WTC11 (cell line): ENCODE measurements at regions not wholly inside any gene's neighbourhood (a gene's known extent, or its start where the extent isn't known, plus 50 kb on each side); places are given as distances from the start of the nearest gene placed in this dataset.

Experiments
- ETV6 ChIP-seq: sonication (generic); formaldehyde crosslinking; IDR thresholded peaks from 2 replicates; pipeline ENCODE4 v1.8.1; 2022; ENCODE audit warnings: mild to moderate bottlenecking, missing genetic modification reagents
- FOXP1 ChIP-seq: sonication (generic); formaldehyde crosslinking; IDR thresholded peaks from 2 replicates; pipeline ENCODE4 v1.8.0; 2022; ENCODE audit warnings: missing genetic modification reagents, mild to moderate bottlenecking, moderate library complexity, borderline replicate concordance
- NR1H2 ChIP-seq: sonication (generic); formaldehyde crosslinking; IDR thresholded peaks from 2 replicates; pipeline ENCODE4 v1.9.0; 2021; ENCODE audit warnings: mild to moderate bottlenecking, moderate library complexity, missing genetic modification reagents
- NR3C1 ChIP-seq: sonication (generic); formaldehyde crosslinking; conservative IDR thresholded peaks from 2 replicates; pipeline ENCODE4 v1.8.1; 2023; ENCODE audit warnings: low read depth, mild to moderate bottlenecking, missing genetic modification reagents
- RELA ChIP-seq: sonication (generic); formaldehyde crosslinking; IDR thresholded peaks from 2 replicates; pipeline ENCODE4 v1.8.1; 2022; ENCODE audit warnings: missing genetic modification reagents, mild to moderate bottlenecking, borderline replicate concordance
- ZNF121 ChIP-seq: sonication (generic); formaldehyde crosslinking; IDR thresholded peaks from 2 replicates; pipeline ENCODE4 v1.8.0; 2023; ENCODE audit warnings: missing genetic modification reagents
- ZNF263 ChIP-seq: sonication (generic); formaldehyde crosslinking; IDR thresholded peaks from 2 replicates; pipeline ENCODE4 v1.8.1; 2022; ENCODE audit warnings: low read depth, mild to moderate bottlenecking, moderate library complexity, missing genetic modification reagents
- TF ChIP-seq, protein P1 (sequence below): fragments of 200-600 bp; IDR thresholded peaks from 2 replicates; pipeline ENCODE4 v1.8.0; 2022; ENCODE audit warnings: antibody characterized with exemption
- TF ChIP-seq, protein P2 (sequence below): sonication (generic); formaldehyde crosslinking; IDR thresholded peaks from 2 replicates; pipeline ENCODE4 v1.8.0; 2022; ENCODE audit warnings: mild to moderate bottlenecking, missing genetic modification reagents
- TF ChIP-seq, protein P3 (sequence below): sonication (generic); formaldehyde crosslinking; IDR thresholded peaks from 2 replicates; pipeline ENCODE4 v1.8.1; 2023; ENCODE audit warnings: mild to moderate bottlenecking, missing genetic modification reagents, borderline replicate concordance
- TF ChIP-seq, protein P4 (sequence below): sonication (generic); formaldehyde crosslinking; IDR thresholded peaks from 2 replicates; pipeline ENCODE4 v1.8.0; 2023; ENCODE audit warnings: missing genetic modification reagents
- TF ChIP-seq, protein P5 (sequence below): sonication (generic); formaldehyde crosslinking; conservative IDR thresholded peaks from 2 replicates; pipeline ENCODE4 v1.8.1; 2022; ENCODE audit warnings: mild to moderate bottlenecking, missing genetic modification reagents
- TF ChIP-seq, protein P6 (sequence below): sonication (generic); formaldehyde crosslinking; IDR thresholded peaks from 2 replicates; pipeline ENCODE4 v1.8.0; 2022; ENCODE audit warnings: mild to moderate bottlenecking, missing genetic modification reagents

DNA sequence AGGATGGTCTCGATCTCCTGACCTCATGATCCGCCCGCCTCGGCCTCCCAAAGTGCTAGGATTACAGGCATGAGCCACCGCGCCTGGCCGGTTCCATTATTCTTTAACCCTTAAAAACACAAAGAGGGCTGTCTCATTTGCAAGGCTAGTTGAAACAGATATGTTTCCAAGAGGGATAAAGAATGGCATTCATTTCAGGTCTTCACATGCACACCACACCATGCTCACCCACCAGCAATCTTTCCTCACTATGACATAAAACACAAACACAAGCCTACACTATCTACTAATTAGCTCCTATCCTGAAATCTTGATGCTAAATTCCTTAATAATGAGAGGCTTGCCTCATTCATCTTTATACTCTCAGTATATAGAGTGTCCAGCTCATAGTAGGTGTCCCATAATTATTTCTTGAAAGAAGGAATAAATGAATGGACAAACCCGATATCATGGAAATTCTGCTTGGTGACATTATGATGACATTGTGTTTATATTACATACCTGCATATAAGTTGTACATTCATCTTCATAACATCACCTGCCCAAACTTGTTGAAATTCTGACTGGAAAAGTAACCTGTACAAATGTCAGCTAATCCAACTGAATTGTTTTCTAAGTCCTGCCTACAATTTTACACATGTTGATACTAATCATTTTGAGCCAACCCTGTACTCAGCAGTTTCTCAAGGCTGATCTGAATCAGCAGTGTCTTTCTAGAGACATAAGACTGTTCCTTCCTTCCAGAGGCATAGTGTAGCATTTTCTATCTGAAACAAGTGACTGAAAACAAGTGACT lies 408.5 kb downstream of the KLHL13 start:
- TF ChIP-seq ZNF263 (CRISPR knock-in tag) (no peak), FOXP1 (no peak), NR3C1 (CRISPR knock-in tag) (no peak), ETV6 (CRISPR knock-in tag) (no peak), NR1H2 (CRISPR knock-in tag) (no peak), ZNF121 (no peak), RELA (CRISPR knock-in tag) (no peak)
- TF ChIP-seq, protein P1, sequence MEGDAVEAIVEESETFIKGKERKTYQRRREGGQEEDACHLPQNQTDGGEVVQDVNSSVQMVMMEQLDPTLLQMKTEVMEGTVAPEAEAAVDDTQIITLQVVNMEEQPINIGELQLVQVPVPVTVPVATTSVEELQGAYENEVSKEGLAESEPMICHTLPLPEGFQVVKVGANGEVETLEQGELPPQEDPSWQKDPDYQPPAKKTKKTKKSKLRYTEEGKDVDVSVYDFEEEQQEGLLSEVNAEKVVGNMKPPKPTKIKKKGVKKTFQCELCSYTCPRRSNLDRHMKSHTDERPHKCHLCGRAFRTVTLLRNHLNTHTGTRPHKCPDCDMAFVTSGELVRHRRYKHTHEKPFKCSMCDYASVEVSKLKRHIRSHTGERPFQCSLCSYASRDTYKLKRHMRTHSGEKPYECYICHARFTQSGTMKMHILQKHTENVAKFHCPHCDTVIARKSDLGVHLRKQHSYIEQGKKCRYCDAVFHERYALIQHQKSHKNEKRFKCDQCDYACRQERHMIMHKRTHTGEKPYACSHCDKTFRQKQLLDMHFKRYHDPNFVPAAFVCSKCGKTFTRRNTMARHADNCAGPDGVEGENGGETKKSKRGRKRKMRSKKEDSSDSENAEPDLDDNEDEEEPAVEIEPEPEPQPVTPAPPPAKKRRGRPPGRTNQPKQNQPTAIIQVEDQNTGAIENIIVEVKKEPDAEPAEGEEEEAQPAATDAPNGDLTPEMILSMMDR: no peak
- TF ChIP-seq, protein P2, sequence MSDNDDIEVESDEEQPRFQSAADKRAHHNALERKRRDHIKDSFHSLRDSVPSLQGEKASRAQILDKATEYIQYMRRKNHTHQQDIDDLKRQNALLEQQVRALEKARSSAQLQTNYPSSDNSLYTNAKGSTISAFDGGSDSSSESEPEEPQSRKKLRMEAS: no peak
- TF ChIP-seq, protein P3, sequence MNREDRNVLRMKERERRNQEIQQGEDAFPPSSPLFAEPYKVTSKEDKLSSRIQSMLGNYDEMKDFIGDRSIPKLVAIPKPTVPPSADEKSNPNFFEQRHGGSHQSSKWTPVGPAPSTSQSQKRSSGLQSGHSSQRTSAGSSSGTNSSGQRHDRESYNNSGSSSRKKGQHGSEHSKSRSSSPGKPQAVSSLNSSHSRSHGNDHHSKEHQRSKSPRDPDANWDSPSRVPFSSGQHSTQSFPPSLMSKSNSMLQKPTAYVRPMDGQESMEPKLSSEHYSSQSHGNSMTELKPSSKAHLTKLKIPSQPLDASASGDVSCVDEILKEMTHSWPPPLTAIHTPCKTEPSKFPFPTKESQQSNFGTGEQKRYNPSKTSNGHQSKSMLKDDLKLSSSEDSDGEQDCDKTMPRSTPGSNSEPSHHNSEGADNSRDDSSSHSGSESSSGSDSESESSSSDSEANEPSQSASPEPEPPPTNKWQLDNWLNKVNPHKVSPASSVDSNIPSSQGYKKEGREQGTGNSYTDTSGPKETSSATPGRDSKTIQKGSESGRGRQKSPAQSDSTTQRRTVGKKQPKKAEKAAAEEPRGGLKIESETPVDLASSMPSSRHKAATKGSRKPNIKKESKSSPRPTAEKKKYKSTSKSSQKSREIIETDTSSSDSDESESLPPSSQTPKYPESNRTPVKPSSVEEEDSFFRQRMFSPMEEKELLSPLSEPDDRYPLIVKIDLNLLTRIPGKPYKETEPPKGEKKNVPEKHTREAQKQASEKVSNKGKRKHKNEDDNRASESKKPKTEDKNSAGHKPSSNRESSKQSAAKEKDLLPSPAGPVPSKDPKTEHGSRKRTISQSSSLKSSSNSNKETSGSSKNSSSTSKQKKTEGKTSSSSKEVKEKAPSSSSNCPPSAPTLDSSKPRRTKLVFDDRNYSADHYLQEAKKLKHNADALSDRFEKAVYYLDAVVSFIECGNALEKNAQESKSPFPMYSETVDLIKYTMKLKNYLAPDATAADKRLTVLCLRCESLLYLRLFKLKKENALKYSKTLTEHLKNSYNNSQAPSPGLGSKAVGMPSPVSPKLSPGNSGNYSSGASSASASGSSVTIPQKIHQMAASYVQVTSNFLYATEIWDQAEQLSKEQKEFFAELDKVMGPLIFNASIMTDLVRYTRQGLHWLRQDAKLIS (CRISPR knock-in tag): no peak
- TF ChIP-seq, protein P4, sequence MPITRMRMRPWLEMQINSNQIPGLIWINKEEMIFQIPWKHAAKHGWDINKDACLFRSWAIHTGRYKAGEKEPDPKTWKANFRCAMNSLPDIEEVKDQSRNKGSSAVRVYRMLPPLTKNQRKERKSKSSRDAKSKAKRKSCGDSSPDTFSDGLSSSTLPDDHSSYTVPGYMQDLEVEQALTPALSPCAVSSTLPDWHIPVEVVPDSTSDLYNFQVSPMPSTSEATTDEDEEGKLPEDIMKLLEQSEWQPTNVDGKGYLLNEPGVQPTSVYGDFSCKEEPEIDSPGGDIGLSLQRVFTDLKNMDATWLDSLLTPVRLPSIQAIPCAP (CRISPR knock-in tag): no peak
- TF ChIP-seq, protein P5, sequence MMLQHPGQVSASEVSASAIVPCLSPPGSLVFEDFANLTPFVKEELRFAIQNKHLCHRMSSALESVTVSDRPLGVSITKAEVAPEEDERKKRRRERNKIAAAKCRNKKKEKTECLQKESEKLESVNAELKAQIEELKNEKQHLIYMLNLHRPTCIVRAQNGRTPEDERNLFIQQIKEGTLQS (CRISPR knock-in tag): no peak
- TF ChIP-seq, protein P6, sequence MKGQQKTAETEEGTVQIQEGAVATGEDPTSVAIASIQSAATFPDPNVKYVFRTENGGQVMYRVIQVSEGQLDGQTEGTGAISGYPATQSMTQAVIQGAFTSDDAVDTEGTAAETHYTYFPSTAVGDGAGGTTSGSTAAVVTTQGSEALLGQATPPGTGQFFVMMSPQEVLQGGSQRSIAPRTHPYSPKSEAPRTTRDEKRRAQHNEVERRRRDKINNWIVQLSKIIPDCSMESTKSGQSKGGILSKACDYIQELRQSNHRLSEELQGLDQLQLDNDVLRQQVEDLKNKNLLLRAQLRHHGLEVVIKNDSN (CRISPR knock-in tag): no peak
